GM21381 (cell line): ENCODE measurements at regions not wholly inside any gene's neighbourhood (a gene's known extent, or its start where the extent isn't known, plus 50 kb on each side); places are given as distances from the start of the nearest gene placed in this dataset.
"Not testable (repeated sequence)": the region's sequence is repeated elsewhere in the genome, so short reads cannot be mapped to it uniquely, and the experiment has no call there.

Experiments
- ATAC-seq: cut with Tn5 transposase; IDR thresholded peaks from one replicate; pipeline ENCODE4 v1.9.1; 2021; ENCODE audit warnings: mild to moderate bottlenecking, moderate library complexity; ENCODE audit not compliant: unreplicated experiment

DNA sequence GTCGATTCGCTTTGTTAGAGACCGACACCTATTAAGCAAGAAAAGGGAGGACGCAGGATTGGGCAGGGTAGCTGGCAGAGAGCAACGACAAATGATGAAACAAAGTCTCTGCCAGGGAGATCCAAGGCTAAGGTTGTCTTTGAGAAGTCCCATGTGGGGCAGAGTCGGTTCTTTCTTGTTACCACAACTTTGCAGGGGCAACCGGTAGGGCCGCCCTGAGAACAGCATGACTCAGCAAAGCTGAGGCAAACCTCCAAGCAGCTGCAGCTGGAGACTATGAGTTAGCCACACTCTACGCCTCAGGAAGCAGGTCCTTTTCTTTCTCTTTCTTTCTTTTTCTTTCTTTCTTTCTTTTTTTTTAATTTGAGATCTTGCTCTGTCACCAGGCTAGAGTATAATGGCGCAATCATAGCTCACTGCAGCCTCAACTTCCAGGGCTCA, 452.3 kb upstream of the ID2 start:
- ATAC-seq: peak; percentile 91

DNA sequence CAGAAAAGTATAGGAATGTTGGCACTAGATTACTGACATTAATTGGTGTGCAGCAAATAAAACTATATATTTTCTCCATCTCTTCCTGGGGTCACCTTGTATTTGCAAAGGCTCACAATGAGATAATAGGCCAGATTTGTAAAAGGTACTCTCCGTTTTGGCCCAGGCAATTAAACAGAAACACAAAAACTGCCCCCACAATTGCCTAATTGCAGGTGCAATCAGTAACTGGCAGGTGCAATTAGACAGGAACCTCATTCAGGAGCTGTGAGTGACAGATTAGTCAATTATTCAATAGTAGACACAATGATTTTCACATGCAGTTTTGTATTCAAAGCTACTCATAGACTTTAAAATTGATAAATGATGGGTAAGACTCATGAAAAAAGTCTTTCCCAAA, 451.4 kb upstream of the ID2 start:
- no peak for ATAC-seq

DNA sequence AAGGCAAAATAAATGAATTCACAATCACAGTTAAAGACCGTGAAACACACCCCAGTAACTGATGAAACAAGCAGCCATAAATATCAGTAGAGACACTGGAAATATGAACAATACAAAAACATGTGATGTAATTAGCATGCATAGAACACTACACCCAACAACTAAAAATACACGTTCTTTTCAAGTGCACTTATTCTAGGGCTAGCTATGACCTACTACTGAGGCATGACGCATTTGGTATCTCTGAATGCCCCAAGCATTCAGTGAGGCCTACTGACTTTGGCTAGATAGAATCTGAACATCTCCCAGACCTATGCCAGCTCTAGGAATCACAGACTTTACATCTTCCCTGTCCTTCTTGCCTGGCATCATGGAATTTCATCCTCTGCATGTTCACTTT, 450.0 kb upstream of the ID2 start:
- ATAC-seq: no peak

DNA sequence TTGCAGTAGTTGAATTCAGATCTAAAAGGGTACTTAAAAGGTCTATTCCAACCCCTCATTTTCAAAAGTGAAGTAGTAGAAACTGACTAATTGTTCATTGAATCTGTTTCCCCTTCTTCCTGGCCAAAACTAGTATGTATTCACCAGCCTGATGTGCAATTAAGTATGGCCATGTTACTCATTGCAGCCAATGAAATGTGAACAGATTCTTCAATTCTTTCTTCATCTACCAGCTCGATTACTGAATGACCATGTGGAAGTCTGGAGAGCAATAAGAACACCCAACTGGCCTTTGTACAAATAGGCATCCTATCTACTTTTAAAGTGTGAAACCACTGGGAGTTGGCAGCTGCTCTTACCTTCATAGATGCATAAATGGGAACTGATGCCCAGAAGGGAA, 449.0 kb upstream of the ID2 start:
- ATAC-seq: no peak

DNA sequence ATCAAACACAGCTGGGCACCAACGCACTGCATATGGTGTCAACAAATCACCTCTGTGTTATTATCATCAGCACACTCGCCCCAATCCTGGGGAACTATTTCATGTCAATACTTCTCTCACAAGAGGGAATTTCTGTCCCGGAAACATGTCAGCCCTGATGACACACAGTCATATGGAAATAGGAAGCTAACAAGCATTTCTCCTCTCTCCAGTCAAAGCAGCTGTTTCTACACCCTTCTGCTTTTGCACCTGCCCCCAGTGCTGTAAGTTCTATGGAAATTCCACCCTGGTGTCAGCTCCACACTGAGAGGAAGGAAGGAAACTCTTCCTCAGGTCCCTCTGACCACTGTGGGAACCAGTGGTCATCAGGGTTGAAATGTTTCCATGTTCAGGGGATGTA, 447.6 kb upstream of the ID2 start:
- no peak for ATAC-seq

DNA sequence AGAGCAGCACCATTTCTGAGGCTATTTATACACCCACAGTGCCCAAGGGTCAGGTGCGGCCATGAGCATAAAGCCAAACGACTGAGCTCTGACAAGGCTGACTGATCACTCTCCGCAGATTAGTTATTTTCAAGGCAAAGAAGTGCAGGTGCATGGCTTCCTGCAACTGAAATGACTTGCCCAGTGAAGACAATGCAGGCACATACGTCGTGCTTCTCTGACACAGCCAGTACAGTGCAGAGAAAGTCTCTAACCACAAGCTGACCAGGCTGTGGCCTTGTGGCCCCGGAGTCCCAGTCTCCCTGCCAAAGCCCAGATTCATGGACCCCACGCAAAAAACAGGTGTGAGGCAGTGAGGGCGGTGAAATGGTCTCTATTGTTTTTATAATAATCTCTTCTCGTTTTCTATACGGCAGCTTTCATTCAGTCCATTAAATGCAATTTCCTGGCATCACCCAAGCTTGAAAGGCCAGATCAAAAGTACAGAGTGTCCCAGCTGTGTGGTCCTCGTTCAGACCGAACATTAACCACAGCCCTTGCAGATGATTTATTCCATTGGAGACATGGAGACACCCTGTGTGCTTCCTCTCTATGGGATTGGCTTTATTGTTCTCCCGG, 447.0 kb upstream of the ID2 start:
- ATAC-seq: peak; percentile 90

DNA sequence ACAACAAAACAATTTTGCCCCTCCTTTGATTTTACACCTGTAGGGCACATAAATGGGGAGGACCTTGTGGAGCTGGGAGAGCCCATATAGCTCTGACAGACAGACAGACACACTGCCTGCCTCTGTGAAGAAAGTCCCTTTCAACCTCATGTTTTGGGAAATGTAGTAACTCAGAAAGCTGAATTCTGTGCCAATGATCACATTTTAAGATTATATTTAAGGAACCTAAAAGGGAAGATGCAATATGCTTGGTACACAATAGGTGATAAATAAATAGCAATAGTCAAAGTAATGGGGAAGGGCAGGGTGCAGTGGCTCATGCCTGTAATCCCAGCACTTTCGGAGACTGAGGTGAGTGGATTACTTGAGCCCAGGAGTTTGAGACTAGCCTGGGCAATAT, 446.4 kb upstream of the ID2 start:
- no peak for ATAC-seq

DNA sequence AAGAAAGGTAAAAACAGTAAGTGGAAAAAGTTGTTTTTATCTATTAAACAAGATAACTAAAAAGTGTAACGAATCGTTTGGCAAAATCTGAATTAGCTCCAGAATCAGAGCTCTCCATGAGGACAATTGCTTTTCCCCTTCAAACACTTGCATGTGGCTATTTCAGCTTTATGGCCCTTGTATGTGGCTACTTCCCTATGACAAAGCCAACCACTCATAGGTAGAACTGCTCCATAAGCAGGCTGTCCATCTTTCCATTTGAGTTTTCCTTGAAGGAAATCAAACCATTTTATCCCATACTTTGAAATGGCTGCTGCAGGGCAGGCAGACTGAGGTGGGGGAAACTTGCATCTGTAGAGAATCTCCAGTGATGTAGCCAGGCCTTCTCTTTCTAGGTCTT, 445.5 kb upstream of the ID2 start:
- no peak for ATAC-seq

DNA sequence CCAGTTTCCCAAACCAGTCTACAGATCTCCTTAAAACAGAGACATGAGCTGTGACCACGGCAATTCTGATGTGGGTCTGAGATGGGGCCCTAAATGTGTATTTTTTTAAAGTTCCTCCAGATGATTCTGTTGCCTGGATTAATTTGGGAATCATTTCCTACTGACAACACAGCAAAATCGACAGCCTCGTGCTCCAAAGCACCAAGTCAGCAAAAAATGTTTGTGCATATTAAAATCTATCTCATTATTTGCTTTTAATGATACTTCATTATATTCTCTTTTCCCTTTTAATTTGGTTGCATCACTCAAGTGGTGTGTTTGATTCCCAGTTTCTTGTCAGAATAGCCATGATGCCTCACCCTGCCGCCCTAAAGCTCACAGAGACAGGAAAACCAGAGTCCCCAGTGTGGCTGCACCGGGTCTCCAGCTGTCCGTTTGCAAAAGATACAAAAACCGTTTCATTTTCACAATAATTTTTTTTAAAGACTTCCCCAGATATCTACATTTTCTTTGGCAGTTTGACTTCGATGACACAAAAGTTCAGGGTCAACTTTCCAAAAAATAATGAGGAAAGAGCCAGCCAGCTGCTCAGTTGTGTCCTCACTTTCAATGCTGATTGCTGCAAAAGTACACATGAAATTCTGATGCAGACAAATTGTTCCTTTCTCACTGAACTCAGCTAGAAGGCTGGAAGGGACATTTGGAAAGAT, 443.2 kb upstream of the ID2 start:
- no peak for ATAC-seq

DNA sequence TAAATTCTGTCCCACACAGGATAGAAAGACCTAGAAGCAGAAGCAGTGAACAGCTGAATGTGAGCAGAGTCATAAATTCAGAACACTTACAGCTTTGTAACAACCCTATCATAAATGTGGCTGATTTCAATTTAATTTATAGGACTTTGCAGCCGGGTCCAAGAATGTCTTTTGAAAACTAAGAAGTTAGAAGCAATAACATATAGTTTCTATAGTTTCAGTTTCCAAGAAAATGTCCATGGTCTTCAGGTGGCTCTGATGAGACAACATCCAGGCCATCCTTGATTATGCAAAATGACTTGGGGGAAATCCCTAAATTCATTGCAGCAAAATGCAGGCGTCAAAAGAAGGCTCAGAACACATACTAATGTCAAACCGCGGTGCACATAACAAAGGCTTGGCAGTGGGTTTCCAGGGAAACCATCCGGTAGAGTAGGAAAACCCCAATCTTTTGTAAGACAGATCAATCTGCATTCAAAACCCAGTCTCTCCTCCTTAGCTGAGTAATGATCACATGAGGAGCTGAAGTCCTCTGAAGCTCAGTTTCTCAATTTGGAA, 442.2 kb upstream of the ID2 start:
- no peak for ATAC-seq

DNA sequence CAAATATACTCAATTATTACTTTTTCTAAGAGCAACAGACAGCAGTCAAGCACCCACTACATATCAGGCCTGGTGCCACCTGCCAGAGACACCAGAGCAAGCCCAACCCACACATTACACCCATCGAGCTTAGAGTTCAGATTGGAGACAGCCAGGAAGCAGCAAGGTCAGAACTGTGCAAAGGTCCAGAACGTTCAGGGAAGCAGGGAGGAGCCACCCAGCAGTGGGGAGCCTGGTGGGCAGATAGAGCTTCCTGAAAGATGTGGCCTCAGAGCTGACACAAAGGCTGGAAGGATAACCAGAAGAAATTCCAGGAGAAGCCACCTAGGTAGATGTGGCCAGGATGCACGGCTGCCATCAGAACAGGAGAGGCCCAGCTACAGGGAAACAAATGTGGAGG, 440.5 kb upstream of the ID2 start:
- ATAC-seq: no peak

DNA sequence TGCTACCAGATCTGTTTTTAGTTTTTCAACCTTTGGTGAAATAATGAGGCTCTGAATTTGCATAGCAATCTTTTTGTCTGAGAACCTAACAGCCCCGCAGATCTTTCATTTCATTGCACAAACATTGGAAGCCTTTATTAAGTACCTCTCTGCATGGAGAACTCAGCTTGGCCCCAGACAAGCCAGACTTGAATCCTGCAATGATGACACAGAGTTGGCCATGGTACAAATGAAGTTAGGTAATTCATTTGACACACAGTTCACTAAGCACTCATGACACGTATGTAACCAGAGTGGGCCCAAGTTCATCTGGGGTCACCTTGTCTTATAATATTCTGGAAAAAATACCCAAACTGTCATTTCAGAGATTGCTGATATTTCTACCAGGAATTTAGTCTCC, 439.1 kb upstream of the ID2 start:
- no peak for ATAC-seq

DNA sequence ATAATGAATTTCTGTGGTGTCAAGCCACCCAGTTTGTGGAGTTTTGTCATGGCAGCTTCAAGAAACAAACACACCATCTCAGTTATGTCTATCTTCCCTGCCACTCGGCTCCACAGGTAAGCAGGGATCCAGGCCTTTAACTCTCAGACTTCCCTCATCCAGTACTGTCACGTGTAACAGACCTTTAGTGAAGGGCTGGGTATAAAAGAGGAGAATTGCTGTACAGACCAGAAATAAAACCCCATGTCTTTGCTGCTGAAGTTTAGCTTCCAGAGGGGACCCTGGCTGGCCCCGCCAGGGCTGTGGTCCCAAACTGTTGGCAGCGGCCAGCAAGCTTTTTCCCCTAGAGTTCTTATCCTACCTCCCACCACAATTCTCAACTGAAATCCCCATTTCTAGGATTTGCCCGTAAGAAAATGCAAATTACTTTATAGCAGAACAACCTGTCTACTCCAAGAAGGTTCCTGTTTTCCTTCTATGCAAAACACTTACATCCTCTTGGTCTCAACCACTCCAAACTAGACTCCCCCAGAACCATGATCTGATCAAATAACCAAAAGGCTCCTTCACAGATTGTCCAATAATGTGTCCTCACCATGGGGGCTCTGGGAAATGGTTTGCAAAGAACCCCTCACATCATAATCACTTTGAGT, 438.0 kb upstream of the ID2 start:
- no peak for ATAC-seq

DNA sequence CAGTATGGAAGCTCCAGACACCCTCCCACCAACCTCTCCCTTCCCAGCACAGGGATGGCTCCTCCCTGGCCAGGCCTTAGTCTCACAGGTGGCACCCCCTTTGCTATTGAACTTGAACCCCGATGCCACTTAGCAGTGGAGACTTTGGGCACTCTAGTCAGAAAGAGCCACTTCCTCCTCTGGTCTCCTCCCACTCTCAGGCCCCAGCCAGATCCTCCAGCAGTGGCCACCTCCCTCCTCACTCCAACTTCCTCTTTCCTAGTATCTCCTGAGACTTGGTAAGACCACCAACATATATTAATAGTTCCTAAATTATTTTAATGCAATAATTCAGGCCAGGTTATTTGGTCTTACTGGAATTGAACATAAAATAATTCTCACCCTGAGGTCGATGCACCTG, 437.2 kb upstream of the ID2 start:
- ATAC-seq: no peak

DNA sequence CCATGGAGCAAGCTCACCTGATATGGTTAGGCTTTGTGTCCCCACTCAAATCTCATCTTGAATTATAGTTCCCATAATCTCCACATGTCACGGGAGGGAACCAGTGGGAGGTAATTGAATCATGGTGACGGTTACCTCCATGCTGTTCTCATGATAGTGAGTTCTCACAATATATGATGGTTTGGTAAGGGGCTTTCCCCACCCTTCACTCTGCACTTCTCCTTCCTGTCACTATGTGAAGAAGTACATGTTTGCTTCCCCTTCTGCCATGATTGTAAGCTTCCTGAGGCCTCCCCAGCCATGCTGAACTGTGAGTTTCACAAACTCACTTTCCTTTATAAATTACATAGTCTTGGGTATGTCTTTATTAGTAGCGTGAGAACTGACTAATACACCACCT, 435.7 kb upstream of the ID2 start:
- ATAC-seq: no peak

DNA sequence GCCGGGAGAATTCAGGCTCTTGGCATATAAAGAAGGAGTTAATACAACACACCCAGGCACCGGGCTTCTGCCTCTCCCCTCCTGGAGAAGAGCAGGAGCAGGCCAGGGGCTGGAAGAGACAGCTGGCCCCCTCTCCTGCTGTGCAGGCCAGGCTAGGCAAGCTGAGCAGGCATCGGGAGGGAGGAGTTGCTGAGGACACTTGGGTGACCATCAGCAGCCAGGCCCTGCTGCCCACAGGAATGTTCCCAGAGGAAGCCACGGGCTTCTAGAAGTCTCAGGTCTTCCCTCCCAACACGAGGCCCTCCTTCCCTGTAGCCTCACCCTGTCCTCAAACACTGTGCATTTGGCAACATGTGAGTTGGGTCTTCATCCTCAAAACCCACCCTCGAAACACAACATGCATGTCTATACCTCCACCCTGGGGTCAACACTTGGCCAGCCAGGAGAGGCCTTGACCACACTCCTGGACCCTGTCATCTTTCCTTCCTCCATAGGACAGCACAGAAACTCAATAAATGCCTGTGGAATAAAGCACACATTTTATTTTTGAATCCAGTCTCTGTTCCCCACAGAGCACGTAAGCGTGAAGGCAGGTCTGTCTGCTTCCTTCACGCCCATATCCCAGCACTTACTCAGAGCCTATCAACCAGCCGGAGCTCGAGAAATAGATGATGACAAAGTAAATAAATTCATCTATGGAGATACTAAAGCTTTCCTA, 433.8 kb upstream of the ID2 start:
- no peak for ATAC-seq

DNA sequence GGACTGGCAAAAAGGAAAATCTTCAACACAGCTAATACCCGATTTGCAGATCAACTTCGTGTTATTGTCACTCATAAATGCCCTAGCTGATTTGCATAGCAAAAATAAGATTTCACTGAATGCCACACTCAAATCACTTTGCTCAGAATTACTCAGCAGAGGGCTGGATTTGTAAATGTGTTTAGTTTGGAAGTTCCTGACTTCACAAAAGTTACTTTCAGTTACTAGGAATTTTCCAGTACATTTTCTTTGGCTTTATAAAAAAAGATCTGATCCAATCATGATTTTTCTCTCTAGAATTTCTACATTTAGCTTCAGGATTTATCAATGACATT, 433.3 kb upstream of the ID2 start:
- ATAC-seq: no peak

DNA sequence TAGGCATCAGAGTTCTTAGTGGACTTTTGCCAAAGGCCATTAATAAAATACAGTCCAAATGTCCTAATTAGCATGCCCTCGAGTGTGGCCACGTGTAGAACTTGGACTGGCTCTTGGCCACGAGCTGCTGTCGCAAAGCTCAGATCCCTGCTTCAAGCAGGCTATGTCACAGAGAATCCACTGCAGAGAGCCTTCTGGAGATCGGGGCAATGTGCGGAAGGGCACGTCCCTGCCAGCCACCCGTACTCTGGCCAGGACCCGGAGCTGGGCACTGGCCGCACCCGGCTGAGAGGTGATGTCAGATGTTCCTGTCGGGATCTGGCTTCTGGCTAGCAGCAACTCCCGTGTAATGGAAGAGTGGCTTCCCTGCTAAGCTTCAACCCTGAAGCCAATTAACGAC, 432.7 kb upstream of the ID2 start:
- no peak for ATAC-seq

DNA sequence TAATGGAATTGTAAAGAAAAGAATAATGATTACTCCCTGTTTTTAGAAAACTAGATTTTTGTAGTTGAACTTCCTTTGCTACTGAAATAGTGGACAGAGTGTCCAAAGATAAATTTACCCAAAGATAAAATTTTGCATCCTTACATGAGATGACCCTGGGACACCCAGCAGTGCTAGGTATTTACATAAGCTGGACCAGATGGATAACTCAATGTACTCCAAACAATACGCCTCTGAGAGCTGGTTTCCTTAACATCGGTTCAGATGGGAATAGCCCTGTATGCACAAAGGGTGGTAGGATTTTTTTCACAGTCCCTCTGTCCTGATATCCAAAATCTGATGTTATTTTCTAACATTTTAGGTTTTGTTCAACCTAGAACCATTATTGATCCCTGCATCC, 432.1 kb upstream of the ID2 start:
- no peak for ATAC-seq

DNA sequence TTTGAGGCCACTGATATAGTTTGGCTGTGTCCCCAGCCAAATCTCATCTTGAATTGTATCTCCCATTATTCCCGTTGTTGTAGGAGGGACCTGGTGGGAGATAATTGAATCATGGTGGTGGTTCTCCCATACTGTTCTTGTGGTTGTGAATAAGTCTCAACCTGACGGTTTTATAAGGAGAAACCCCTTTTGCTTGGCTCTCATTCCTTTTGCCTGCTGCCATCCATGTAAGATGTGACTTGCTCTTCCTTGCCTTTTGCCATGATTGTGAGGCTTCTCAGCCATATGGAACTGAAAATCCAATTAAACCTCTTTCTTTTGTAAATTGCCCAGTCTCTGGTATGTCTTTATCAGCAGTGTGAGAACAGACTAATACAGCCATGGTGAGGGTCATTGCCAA, 431.6 kb upstream of the ID2 start:
- not testable (repeated sequence) for ATAC-seq

DNA sequence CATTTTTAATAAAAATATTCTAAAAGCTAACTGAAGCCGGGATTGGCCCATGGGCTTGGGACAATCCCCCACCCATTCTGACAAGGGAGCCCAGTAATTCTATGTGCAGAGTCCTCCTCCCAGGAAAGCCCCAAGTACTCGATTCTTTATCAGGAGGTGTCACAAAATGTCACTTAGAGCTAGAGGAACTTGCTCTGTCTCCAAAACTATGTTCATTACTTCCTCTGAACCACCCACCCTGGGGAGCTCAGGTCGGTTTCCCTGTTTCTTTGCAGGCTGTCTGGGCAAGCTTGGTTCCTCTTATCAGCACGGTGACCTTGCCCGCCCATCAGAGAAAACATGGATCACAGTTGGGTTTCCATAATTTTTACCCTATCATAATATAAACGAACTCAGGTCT, 430.6 kb upstream of the ID2 start:
- ATAC-seq: no peak

DNA sequence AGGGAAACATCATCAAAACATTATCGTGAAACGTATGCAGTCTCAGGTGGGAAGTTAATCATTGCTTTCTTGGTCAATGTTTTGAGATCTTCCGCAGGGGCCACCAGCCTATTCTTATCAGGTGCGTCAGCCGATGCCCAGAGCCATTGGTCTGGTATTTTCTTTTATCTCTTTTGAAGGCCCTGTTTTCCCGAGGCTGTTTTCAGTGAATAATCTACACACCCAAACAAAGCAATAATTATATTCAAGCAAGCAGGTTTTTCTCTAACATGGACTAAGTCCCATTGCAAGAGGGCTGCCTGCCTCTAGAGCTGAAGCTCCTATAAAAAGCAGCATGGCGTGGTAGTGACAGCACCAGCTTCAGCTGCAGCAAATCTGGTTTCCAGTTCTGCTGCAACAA, 430.0 kb upstream of the ID2 start:
- ATAC-seq: no peak
